HK-2 (cell line): ENCODE measurements at regions not wholly inside any gene's neighbourhood (a gene's known extent, or its start where the extent isn't known, plus 50 kb on each side); places are given as distances from the start of the nearest gene placed in this dataset.

ENCODE experiments used
- DNase-seq: peaks from one replicate; pipeline ENCODE4 v3.0.0-alpha.2; 2018; ENCODE audit not compliant: unreplicated experiment

GRCh38 chr3:109210501-109210900, 74.0 kb downstream of the C3orf85 start:
- DNase-seq = no peak

GRCh38 chr3:109211941-109212340, 75.4 kb downstream of the C3orf85 start:
- no peak for DNase-seq

- no peak for DNase-seq
These were observed 76.8 kb downstream of the C3orf85 start for GRCh38 chr3:109213321-109213720.

- peak; percentile 58 for DNase-seq
These were observed 87.8 kb downstream of the C3orf85 start for GRCh38 chr3:109224333-109224732.

GRCh38 chr3:109225516-109225915, 89.0 kb downstream of the C3orf85 start:
- DNase-seq = no peak

- no peak for DNase-seq
These were observed 87.8 kb downstream of the DPPA2 start for GRCh38 chr3:109228391-109229080.

- no peak for DNase-seq
These were observed 87.0 kb downstream of the DPPA2 start for GRCh38 chr3:109229174-109229847.

GRCh38 chr3:109234300-109234699, 82.0 kb downstream of the DPPA2 start:
- no peak for DNase-seq

- DNase-seq = no peak
These were observed 74.7 kb downstream of the DPPA2 start for GRCh38 chr3:109241459-109242186.

- DNase-seq = no peak
These were observed 74.2 kb downstream of the DPPA2 start for GRCh38 chr3:109242187-109242523.
